KMS-11 (cell line): ENCODE measurements at regions not wholly inside any gene's neighbourhood (a gene's known extent, or its start where the extent isn't known, plus 50 kb on each side); places are given as distances from the start of the nearest gene placed in this dataset.
A peak's percentile ranks its signal among the peaks of the same experiment; 100 is the strongest.

ENCODE experiments used
- H2AFZ ChIP-seq: fragments of 200-600 bp; sonication (generic); 2 replicates; pipeline ENCODE4 v1.6.1; 2016; ENCODE audit warnings: antibody characterized with exemption, mixed run types, low read depth
- H3K27ac ChIP-seq: fragments of 200-600 bp; sonication (generic); 2 replicates; pipeline ENCODE4 v1.6.1; 2016; ENCODE audit warnings: mild to moderate bottlenecking, mixed run types
- H3K27me3 ChIP-seq: fragments of 200-600 bp; sonication (generic); 2 replicates; pipeline ENCODE4 v1.6.1; 2017; ENCODE audit warnings: mild to moderate bottlenecking, low read depth, mixed run types, moderate library complexity; ENCODE audit not compliant: insufficient read depth
- H3K36me3 ChIP-seq: fragments of 200-600 bp; sonication (generic); 2 replicates; pipeline ENCODE4 v1.6.1; 2017; ENCODE audit warnings: mild to moderate bottlenecking, mixed run types; ENCODE audit not compliant: insufficient read depth
- H3K4me1 ChIP-seq: fragments of 200-600 bp; sonication (generic); 2 replicates; pipeline ENCODE4 v1.6.1; 2016; ENCODE audit warnings: mild to moderate bottlenecking, low read depth, mixed run types; ENCODE audit not compliant: poor library complexity, severe bottlenecking
- H3K4me2 ChIP-seq: fragments of 200-600 bp; sonication (generic); 2 replicates; pipeline ENCODE4 v1.7.0; 2016; ENCODE audit warnings: mild to moderate bottlenecking, mixed run types
- H3K4me3 ChIP-seq: fragments of 200-600 bp; sonication (generic); IDR thresholded peaks from 2 replicates; pipeline ENCODE4 v1.6.1; 2017; ENCODE audit warnings: low read depth, low read length, mixed read lengths; ENCODE audit not compliant: insufficient read depth
- H3K79me2 ChIP-seq: fragments of 200-600 bp; sonication (generic); 2 replicates; pipeline ENCODE4 v1.6.1; 2016; ENCODE audit warnings: low read depth, mixed run types; ENCODE audit not compliant: insufficient read depth
- H3K9ac ChIP-seq: fragments of 200-600 bp; sonication (generic); 2 replicates; pipeline ENCODE4 v1.6.1; 2016; ENCODE audit warnings: mild to moderate bottlenecking, mixed run types
- H4K20me1 ChIP-seq: fragments of 200-600 bp; sonication (generic); 2 replicates; pipeline ENCODE4 v1.6.1; 2016; ENCODE audit warnings: mild to moderate bottlenecking, mixed run types; ENCODE audit not compliant: insufficient read depth
- TF ChIP-seq, protein P1 (sequence below): fragments of 200-600 bp; sonication (generic); conservative IDR thresholded peaks from 2 replicates; pipeline ENCODE4 v1.6.1; 2017; ENCODE audit warnings: low read depth, mild to moderate bottlenecking, antibody characterized with exemption, low read length, moderate library complexity, mixed read lengths

GRCh38 chrX:134727363-134727762, 69.1 kb upstream of the PLAC1 start:
- H2AFZ ChIP-seq: no peak overlapping the region
- H3K27ac ChIP-seq: no peak overlapping the region
- H3K9ac ChIP-seq: no peak overlapping the region
- H3K4me3 ChIP-seq: no peak overlapping the region
- no peaks in the 10 kb centered on the region for H4K20me1 ChIP-seq
- H3K4me2 ChIP-seq: no peak overlapping the region
- no peaks in the 10 kb centered on the region for H3K4me1 ChIP-seq
- no peaks in the 10 kb centered on the region for H3K79me2 ChIP-seq
- H3K27me3 ChIP-seq: no peaks in the 10 kb centered on the region
- TF ChIP-seq, protein P1, sequence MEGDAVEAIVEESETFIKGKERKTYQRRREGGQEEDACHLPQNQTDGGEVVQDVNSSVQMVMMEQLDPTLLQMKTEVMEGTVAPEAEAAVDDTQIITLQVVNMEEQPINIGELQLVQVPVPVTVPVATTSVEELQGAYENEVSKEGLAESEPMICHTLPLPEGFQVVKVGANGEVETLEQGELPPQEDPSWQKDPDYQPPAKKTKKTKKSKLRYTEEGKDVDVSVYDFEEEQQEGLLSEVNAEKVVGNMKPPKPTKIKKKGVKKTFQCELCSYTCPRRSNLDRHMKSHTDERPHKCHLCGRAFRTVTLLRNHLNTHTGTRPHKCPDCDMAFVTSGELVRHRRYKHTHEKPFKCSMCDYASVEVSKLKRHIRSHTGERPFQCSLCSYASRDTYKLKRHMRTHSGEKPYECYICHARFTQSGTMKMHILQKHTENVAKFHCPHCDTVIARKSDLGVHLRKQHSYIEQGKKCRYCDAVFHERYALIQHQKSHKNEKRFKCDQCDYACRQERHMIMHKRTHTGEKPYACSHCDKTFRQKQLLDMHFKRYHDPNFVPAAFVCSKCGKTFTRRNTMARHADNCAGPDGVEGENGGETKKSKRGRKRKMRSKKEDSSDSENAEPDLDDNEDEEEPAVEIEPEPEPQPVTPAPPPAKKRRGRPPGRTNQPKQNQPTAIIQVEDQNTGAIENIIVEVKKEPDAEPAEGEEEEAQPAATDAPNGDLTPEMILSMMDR: no peak
- H3K36me3 ChIP-seq: no peaks in the 10 kb centered on the region

DNA sequence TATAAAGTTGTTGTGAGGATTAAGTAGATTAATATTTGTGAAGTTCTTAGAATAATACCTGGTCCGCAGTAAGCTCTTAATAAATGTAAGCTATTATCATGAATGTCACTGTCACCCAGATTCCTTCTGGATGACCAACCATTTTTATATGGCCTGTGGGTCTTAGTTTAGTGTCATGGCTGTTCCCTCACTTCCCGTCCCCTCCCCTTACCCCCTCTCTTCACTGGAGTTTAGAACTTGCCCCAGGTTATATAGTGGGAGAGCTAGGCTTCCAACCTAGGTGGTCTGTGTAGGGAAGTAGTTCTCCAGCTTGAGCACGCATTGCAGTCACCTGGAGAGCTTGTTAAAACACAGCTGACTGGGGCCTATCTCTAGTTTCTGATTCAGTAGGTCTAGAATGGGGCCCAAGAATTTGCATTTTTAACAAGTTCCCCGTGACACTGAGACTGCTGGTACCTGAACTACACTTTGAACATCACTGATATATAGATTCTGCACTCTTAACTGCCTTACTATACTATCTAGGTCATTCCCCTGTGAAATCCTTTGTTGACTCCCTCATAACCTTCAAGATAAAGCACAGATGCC, 66.9 kb upstream of the PLAC1 start:
- H3K79me2 ChIP-seq: no peaks in the 10 kb centered on the region
- no peak overlapping the region for H3K9ac ChIP-seq
- no peak overlapping the region for H3K27ac ChIP-seq
- peaks cover 3% of the 10 kb centered on the region for H3K4me1 ChIP-seq
- H2AFZ ChIP-seq: no peak overlapping the region
- H4K20me1 ChIP-seq: no peaks in the 10 kb centered on the region
- H3K36me3 ChIP-seq: no peaks in the 10 kb centered on the region
- H3K27me3 ChIP-seq: no peaks in the 10 kb centered on the region
- no peak overlapping the region for H3K4me2 ChIP-seq
- TF ChIP-seq, protein P1: no peak
- H3K4me3 ChIP-seq: no peak overlapping the region

- Histone ChIP-seq H3K9ac (no peak overlapping the region), H3K4me2 (no peak overlapping the region), H3K4me1 (peaks cover 35% of the 10 kb centered on the region), H2AFZ (no peak overlapping the region), H4K20me1 (no peaks in the 10 kb centered on the region), H3K79me2 (no peaks in the 10 kb centered on the region), H3K27me3 (no peaks in the 10 kb centered on the region), H3K27ac (no peak overlapping the region), H3K4me3 (no peak overlapping the region), H3K36me3 (no peaks in the 10 kb centered on the region)
- TF ChIP-seq, protein P1: no peak
These were observed 63.7 kb upstream of the PLAC1 start for GRCh38 chrX:134721766-134722532.

GRCh38 chrX:134718966-134719317, 60.7 kb upstream of the PLAC1 start:
- H3K27ac ChIP-seq: peak overlapping the region; percentile 74
- no peaks in the 10 kb centered on the region for H3K36me3 ChIP-seq
- TF ChIP-seq, protein P1: no peak
- H3K4me2 ChIP-seq: peak overlapping the region; percentile 65
- H3K79me2 ChIP-seq: no peaks in the 10 kb centered on the region
- H3K4me1 ChIP-seq: peaks cover 36% of the 10 kb centered on the region
- no peaks in the 10 kb centered on the region for H3K27me3 ChIP-seq
- no peak overlapping the region for H3K4me3 ChIP-seq
- H2AFZ ChIP-seq: peak overlapping the region; percentile 57; the same call in 1 of the 2 replicates
- peak overlapping the region; percentile 35; the same call in 1 of the 2 replicates for H3K9ac ChIP-seq
- H4K20me1 ChIP-seq: no peaks in the 10 kb centered on the region
